Transverse colon (tissue), 4 donors: ENCODE measurements at regions not wholly inside any gene's neighbourhood (a gene's known extent, or its start where the extent isn't known, plus 50 kb on each side); places are given as distances from the start of the nearest gene placed in this dataset.

Experiments used
- DNase-seq: peaks from one replicate; pipeline ENCODE4 v3.0.0-alpha.2; 2019
- H3K27ac ChIP-seq, 4 donors: fragments of 200-600 bp; sonication (generic); 2 replicates each; pipeline ENCODE4 v1.5.1; 2016 to 2018; ENCODE audit warnings: inconsistent platforms in 4 of 4
- H3K27me3 ChIP-seq: fragments of 200-600 bp; sonication (generic); 2 replicates; pipeline ENCODE4 v1.5.1; 2017; ENCODE audit warnings: inconsistent platforms
- H3K36me3 ChIP-seq, 4 donors: fragments of 200-600 bp; sonication (generic); 2 replicates each; pipeline ENCODE4 v1.5.1; 2017 to 2019; ENCODE audit warnings: inconsistent platforms in 4 of 4
- H3K4me1 ChIP-seq, 4 donors: fragments of 200-600 bp; sonication (generic); 2 replicates each; pipeline ENCODE4 v1.5.1; 2017 to 2020; ENCODE audit warnings: inconsistent platforms in 4 of 4
- H3K4me3 ChIP-seq, 4 donors: fragments of 200-600 bp; sonication (generic); 1 replicate in 1 of 4; 2 replicates in 3 of 4; pipeline versions ENCODE4 v1.5.1 to v1.6.1; 2017 to 2019; ENCODE audit warnings: inconsistent platforms in 4 of 4
- H3K9me3 ChIP-seq, 2 donors: fragments of 200-600 bp; sonication (generic); 2 replicates each; pipeline ENCODE4 v1.5.1; 2017 to 2019; ENCODE audit warnings: inconsistent platforms in 2 of 2
- EP300 ChIP-seq: sonication (generic); formaldehyde crosslinking; IDR thresholded peaks from one replicate; pipeline ENCODE4 v1.6.1; 2017; ENCODE audit warnings: antibody characterized with exemption, low read depth
- POLR2A ChIP-seq: fragments of 450-650 bp; IDR thresholded peaks from one replicate; pipeline ENCODE4 v1.6.1; 2016; ENCODE audit warnings: antibody characterized with exemption, mild to moderate bottlenecking, moderate library complexity
- POLR2AphosphoS5 ChIP-seq, 3 donors: sonication (generic); formaldehyde crosslinking; IDR thresholded peaks; one replicate each; pipeline ENCODE4 v1.6.1; 2016; ENCODE audit warnings: antibody characterized with exemption in 3 of 3
- WGBS, 2 donors: methylation state at CpG; one replicate each; pipeline ENCODE4 v1.1.5; 2018; ENCODE audit warnings: low coverage in 1 of 2; 5-methylcytosine and 5-hydroxymethylcytosine counted together
- in situ Hi-C, 4 donors: fragments of 200-750 bp; cut with MboI; loops; one replicate each; pipeline versions ENCODE4 v1.15.0 to v1.15.1; 2017; ENCODE audit warnings: low sequenced_read_pairs in 3 of 4, low pct_ligation_motif_present in 1 of 4, low pct_unique_long_range_greater_than_20kb in 1 of 4
- intact Hi-C: fragments of 100-400 bp; cut with DNase I; formaldehyde crosslinking; loops from one replicate; pipeline ENCODE4 v1.15.1; 2023; ENCODE audit warnings: low total_unique reads
- TF ChIP-seq, protein P1 (sequence below), 5 experiments: fragments of 200-600 bp in 3 of 5; fragments of 450-650 bp in 2 of 5; sonication (generic) in 3 of 5; IDR thresholded peaks; 1 replicate in 2 of 5; 2 replicates in 3 of 5; pipeline ENCODE4 v1.5.1; 2016 to 2017; ENCODE audit warnings: antibody characterized with exemption in 5 of 5, inconsistent platforms in 3 of 5, mild to moderate bottlenecking in 2 of 5, moderate library complexity in 1 of 5

- Histone ChIP-seq H3K36me3 (no peaks in the 10 kb centered on the region), H3K4me1 (no peaks in the 10 kb centered on the region), H3K27me3 (no peaks in the 10 kb centered on the region), H3K9me3 (no peaks in the 10 kb centered on the region), H3K4me3 (no peak overlapping the region), H3K27ac (no peak overlapping the region)
- no peak for TF ChIP-seq EP300
- 88 to 90% methylated on average over 6 to 11 of the region's 11 CpGs for WGBS, 2 donors
- intact Hi-C loops (no loop called here), in situ Hi-C loops (no loop called here)
- no peak for DNase-seq
Observed at GRCh38 chr15:95519887-95520286, 810.6 kb upstream of the NR2F2 start.

GRCh38 chr15:95520511-95520910 lies 810.0 kb upstream of the NR2F2 start:
- H3K27me3 ChIP-seq: no peaks in the 10 kb centered on the region
- H3K36me3 ChIP-seq: no peaks in the 10 kb centered on the region
- H3K27ac ChIP-seq: no peak overlapping the region
- in situ Hi-C loops (no loop called here), intact Hi-C loops (no loop called here)
- WGBS, 2 donors: 53 to 57% methylated on average over 2 of the region's 2 CpGs
- TF ChIP-seq POLR2AphosphoS5 (IDR thresholded peaks at IDR 0.05) (no peak), EP300 (no peak), POLR2A (no peak)
- TF ChIP-seq, protein P1, sequence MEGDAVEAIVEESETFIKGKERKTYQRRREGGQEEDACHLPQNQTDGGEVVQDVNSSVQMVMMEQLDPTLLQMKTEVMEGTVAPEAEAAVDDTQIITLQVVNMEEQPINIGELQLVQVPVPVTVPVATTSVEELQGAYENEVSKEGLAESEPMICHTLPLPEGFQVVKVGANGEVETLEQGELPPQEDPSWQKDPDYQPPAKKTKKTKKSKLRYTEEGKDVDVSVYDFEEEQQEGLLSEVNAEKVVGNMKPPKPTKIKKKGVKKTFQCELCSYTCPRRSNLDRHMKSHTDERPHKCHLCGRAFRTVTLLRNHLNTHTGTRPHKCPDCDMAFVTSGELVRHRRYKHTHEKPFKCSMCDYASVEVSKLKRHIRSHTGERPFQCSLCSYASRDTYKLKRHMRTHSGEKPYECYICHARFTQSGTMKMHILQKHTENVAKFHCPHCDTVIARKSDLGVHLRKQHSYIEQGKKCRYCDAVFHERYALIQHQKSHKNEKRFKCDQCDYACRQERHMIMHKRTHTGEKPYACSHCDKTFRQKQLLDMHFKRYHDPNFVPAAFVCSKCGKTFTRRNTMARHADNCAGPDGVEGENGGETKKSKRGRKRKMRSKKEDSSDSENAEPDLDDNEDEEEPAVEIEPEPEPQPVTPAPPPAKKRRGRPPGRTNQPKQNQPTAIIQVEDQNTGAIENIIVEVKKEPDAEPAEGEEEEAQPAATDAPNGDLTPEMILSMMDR (IDR thresholded peaks at IDR 0.05): no peak
- H3K4me3 ChIP-seq: no peak overlapping the region
- no peaks in the 10 kb centered on the region for H3K9me3 ChIP-seq
- no peaks in the 10 kb centered on the region for H3K4me1 ChIP-seq
- DNase-seq: no peak

DNA sequence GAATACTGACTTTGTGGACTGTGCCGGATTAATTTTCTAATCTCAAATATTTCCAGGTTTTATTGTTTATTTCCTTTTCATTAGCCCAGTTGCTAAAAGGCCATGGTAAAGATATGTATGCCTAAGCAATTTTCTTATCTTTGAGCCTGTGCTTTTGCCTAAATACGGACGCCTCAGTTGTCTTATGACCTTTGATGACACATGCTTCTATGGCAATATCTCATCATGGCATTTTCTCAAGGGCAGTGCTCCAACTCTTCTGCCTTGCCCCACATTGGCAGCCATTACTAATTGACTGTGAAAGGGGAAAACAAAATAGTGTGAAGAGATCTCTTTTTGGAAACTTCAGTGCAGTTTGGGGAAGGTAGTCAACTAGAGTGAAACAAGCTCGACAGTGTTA lies 809.6 kb upstream of the NR2F2 start:
- no peak for DNase-seq
- Histone ChIP-seq H3K36me3 (no peaks in the 10 kb centered on the region), H3K9me3 (no peaks in the 10 kb centered on the region), H3K27ac (no peak overlapping the region), H3K4me3 (no peak overlapping the region), H3K4me1 (no peaks in the 10 kb centered on the region), H3K27me3 (no peaks in the 10 kb centered on the region)
- intact Hi-C loops: no loop called here
- in situ Hi-C loops: no loop called here
- TF ChIP-seq POLR2AphosphoS5 (IDR thresholded peaks at IDR 0.05) (no peak), POLR2A (no peak), EP300 (no peak)
- TF ChIP-seq, protein P1 (IDR thresholded peaks at IDR 0.05): no peak
- WGBS, 2 donors: 83 to 87% methylated on average over 3 to 4 of the region's 4 CpGs

- WGBS, 2 donors: 72 to 76% methylated on average over 3 of the region's 3 CpGs
- H3K9me3 ChIP-seq: no peaks in the 10 kb centered on the region
- no peaks in the 10 kb centered on the region for H3K27me3 ChIP-seq
- H3K27ac ChIP-seq: no peak overlapping the region
- H3K36me3 ChIP-seq: no peaks in the 10 kb centered on the region
- no peak for DNase-seq
- intact Hi-C loops (no loop called here), in situ Hi-C loops (no loop called here)
- H3K4me3 ChIP-seq: no peak overlapping the region
- H3K4me1 ChIP-seq: no peaks in the 10 kb centered on the region
- TF ChIP-seq, protein P1 (IDR thresholded peaks at IDR 0.05): no peak
- TF ChIP-seq POLR2AphosphoS5 (IDR thresholded peaks at IDR 0.05): no peak
- no peak for TF ChIP-seq POLR2A
- TF ChIP-seq EP300: no peak
Observed at GRCh38 chr15:95522533-95522932, 808.0 kb upstream of the NR2F2 start.

GRCh38 chr15:95528920-95529319 lies 801.6 kb upstream of the NR2F2 start:
- H3K36me3 ChIP-seq: no peaks in the 10 kb centered on the region
- no peaks in the 10 kb centered on the region for H3K27me3 ChIP-seq
- H3K9me3 ChIP-seq: no peaks in the 10 kb centered on the region
- TF ChIP-seq POLR2A: no peak
- H3K4me3 ChIP-seq: no peak overlapping the region
- no peaks in the 10 kb centered on the region for H3K4me1 ChIP-seq
- DNase-seq: no peak
- intact Hi-C loops: no loop called here
- in situ Hi-C loops: no loop called here
- H3K27ac ChIP-seq: no peak overlapping the region
- WGBS, 2 donors: 74 to 93% methylated on average over 2 to 3 of the region's 3 CpGs
